ENCODE measurements at regions not wholly inside any gene's neighbourhood (a gene's known extent, or its start where the extent isn't known, plus 50 kb on each side); places are given as distances from the start of the nearest gene placed in this dataset.

GRCh38 chr14:49189375-49189774 lies 396.8 kb downstream of the RPS29 start:
- intact Hi-C loops (cut with DNase I; ENCODE audit: low total_unique reads), result no loop called here

GRCh38 chr14:49187799-49188198 lies 398.4 kb downstream of the RPS29 start:
- DNase-seq, result no peak
- H3K27me3 ChIP-seq, result no peaks in the 10 kb centered on the region
- no peak overlapping the region for H3K4me3 ChIP-seq
- no peak for TF ChIP-seq POLR2A (IDR thresholded peaks at IDR 0.05)
- TF ChIP-seq CTCF (IDR thresholded peaks at IDR 0.05), result no peak
- H3K36me3 ChIP-seq, result no peaks in the 10 kb centered on the region
- intact Hi-C loops (cut with DNase I; ENCODE audit: low total_unique reads), result no loop called here
- H3K27ac ChIP-seq, result no peak overlapping the region
- no peaks in the 10 kb centered on the region for H3K9me3 ChIP-seq
- H3K4me1 ChIP-seq, result no peaks in the 10 kb centered on the region

More at GRCh38 chr14:49189375-49189774, 396.8 kb downstream of the RPS29 start:
- H3K9me3 ChIP-seq, result no peaks in the 10 kb centered on the region
- H3K36me3 ChIP-seq, result no peaks in the 10 kb centered on the region
- TF ChIP-seq CTCF (IDR thresholded peaks at IDR 0.05) (no peak), POLR2A (IDR thresholded peaks at IDR 0.05) (no peak)
- no peaks in the 10 kb centered on the region for H3K27me3 ChIP-seq
- no peak overlapping the region for H3K4me3 ChIP-seq
- DNase-seq, result no peak
- H3K27ac ChIP-seq, result no peak overlapping the region
- H3K4me1 ChIP-seq, result no peaks in the 10 kb centered on the region

GRCh38 chr14:49173765-49174373 lies 412.3 kb downstream of the RPS29 start:
- intact Hi-C loops (cut with DNase I; ENCODE audit: low total_unique reads), result no loop called here
- Histone ChIP-seq H3K27ac (no peak overlapping the region), H3K27me3 (no peaks in the 10 kb centered on the region), H3K36me3 (no peaks in the 10 kb centered on the region), H3K4me1 (no peaks in the 10 kb centered on the region), H3K4me3 (no peak overlapping the region), H3K9me3 (no peaks in the 10 kb centered on the region)
- TF ChIP-seq POLR2A (IDR thresholded peaks at IDR 0.05) (no peak), CTCF (IDR thresholded peaks at IDR 0.05) (no peak)
- no peak for DNase-seq

- H3K36me3 ChIP-seq, result no peaks in the 10 kb centered on the region
- no peak for DNase-seq
- H3K9me3 ChIP-seq, result no peaks in the 10 kb centered on the region
- H3K4me1 ChIP-seq, result no peaks in the 10 kb centered on the region
- no peak overlapping the region for H3K4me3 ChIP-seq
- intact Hi-C loops (cut with DNase I; ENCODE audit: low total_unique reads), result no loop called here
- TF ChIP-seq CTCF (IDR thresholded peaks at IDR 0.05), result no peak
- TF ChIP-seq POLR2A (IDR thresholded peaks at IDR 0.05), result no peak
- H3K27me3 ChIP-seq, result no peaks in the 10 kb centered on the region
- no peak overlapping the region for H3K27ac ChIP-seq
These were observed 422.1 kb downstream of the RPS29 start for GRCh38 chr14:49164074-49164473.

GRCh38 chr14:49160983-49161382 lies 425.2 kb downstream of the RPS29 start:
- Histone ChIP-seq H3K9me3 (no peaks in the 10 kb centered on the region), H3K27ac (no peak overlapping the region), H3K4me1 (no peaks in the 10 kb centered on the region), H3K4me3 (no peak overlapping the region), H3K36me3 (no peaks in the 10 kb centered on the region), H3K27me3 (no peaks in the 10 kb centered on the region)
- intact Hi-C loops (cut with DNase I; ENCODE audit: low total_unique reads), result no loop called here
- no peak for DNase-seq
- no peak for TF ChIP-seq CTCF (IDR thresholded peaks at IDR 0.05)
- TF ChIP-seq POLR2A (IDR thresholded peaks at IDR 0.05), result no peak

Data from uterus (tissue), 3 donors.